RWPE1 (cell line): ENCODE measurements at regions not wholly inside any gene's neighbourhood (a gene's known extent, or its start where the extent isn't known, plus 50 kb on each side); places are given as distances from the start of the nearest gene placed in this dataset.

Experiments
- CTCF ChIA-PET: fragments of 350-600 bp; sonication (Branson Sonifier 250); formaldehyde crosslinking; extraction: SDS; loops from one replicate; lab custom pipeline; 2021; lab: Yijun Ruan, JAX
- POLR2A ChIA-PET: fragments of 400-600 bp; formaldehyde crosslinking; extraction: SDS; loops from one replicate; lab custom pipeline; 2020; ENCODE audit warnings: antibody characterized with exemption; ENCODE audit not compliant: low non-redundant PET; lab: Yijun Ruan, JAX
- DNase-seq: peaks from one replicate; pipeline ENCODE4 v3.0.0; 2012; ENCODE audit warnings: low spot score
- H3K27ac ChIP-seq: fragments of 450-650 bp; 2 replicates; pipeline ENCODE4 v1.5.1; 2017
- TF ChIP-seq, protein P1 (sequence below): fragments of 450-650 bp; conservative IDR thresholded peaks from 2 replicates; pipeline ENCODE4 v1.5.1; 2017; ENCODE audit warnings: low read depth, mild to moderate bottlenecking

DNA sequence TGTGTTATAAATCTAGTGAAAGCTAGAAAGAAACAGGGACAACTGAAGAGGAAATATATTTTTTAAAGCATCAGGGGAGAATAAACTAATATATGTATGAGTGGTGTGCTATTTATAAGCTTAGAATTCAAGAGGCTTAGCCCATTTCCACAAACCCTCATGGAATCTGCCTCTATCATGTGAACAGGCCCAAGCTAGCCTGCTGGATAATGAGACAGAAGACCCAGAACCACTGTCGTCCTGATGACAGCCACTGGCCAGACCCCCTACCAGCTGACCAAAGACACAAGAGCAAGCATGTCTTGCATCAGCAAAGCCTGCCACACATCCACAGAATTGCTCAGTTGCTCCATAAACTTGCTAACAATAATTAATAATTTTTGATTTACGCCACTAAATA, 382.3 kb upstream of the NXPH2 start:
- TF ChIP-seq, protein P1, sequence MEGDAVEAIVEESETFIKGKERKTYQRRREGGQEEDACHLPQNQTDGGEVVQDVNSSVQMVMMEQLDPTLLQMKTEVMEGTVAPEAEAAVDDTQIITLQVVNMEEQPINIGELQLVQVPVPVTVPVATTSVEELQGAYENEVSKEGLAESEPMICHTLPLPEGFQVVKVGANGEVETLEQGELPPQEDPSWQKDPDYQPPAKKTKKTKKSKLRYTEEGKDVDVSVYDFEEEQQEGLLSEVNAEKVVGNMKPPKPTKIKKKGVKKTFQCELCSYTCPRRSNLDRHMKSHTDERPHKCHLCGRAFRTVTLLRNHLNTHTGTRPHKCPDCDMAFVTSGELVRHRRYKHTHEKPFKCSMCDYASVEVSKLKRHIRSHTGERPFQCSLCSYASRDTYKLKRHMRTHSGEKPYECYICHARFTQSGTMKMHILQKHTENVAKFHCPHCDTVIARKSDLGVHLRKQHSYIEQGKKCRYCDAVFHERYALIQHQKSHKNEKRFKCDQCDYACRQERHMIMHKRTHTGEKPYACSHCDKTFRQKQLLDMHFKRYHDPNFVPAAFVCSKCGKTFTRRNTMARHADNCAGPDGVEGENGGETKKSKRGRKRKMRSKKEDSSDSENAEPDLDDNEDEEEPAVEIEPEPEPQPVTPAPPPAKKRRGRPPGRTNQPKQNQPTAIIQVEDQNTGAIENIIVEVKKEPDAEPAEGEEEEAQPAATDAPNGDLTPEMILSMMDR, result no peak
- ChIA-PET CTCF (no interaction called here), POLR2A (no interaction called here)
- H3K27ac ChIP-seq, result no peak overlapping the region
- no peak for DNase-seq

DNA sequence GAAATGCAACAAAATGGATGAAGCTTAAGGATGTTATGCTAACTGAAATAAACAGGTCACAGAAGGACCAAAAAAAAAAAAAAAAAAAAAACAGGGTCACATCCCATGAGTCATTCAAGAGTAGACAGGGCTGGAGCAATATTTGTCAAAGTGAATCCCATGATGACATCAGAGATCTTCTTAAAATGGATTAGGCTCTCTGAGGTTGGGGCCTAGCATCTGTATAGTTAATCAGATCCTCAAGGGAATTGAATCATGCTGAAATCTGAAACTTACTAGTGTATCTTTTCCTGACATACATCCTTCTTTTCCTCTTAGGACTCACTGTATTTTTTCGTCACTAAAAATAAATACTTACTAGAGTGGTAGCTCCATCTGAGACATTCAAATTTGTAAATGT, 380.6 kb upstream of the NXPH2 start:
- H3K27ac ChIP-seq, result no peak overlapping the region
- CTCF ChIA-PET, result no interaction called here
- POLR2A ChIA-PET, result no interaction called here
- TF ChIP-seq, protein P1, result no peak
- no peak for DNase-seq

GRCh38 chr2:139159177-139159576, 379.0 kb upstream of the NXPH2 start:
- TF ChIP-seq, protein P1, result no peak
- no peak for DNase-seq
- CTCF ChIA-PET, result interaction anchor here (0.6 kb wide), 1 partner anchor 1283 kb away, joined by 3 read pairs; no protein-coding TSS in a partner anchor
- POLR2A ChIA-PET, result no interaction called here
- H3K27ac ChIP-seq, result no peak overlapping the region

- no peak for DNase-seq
- ChIA-PET CTCF (no interaction called here), POLR2A (no interaction called here)
- no peak overlapping the region for H3K27ac ChIP-seq
- TF ChIP-seq, protein P1, result no peak
These were observed 376.5 kb upstream of the NXPH2 start for GRCh38 chr2:139156730-139157129.

DNA sequence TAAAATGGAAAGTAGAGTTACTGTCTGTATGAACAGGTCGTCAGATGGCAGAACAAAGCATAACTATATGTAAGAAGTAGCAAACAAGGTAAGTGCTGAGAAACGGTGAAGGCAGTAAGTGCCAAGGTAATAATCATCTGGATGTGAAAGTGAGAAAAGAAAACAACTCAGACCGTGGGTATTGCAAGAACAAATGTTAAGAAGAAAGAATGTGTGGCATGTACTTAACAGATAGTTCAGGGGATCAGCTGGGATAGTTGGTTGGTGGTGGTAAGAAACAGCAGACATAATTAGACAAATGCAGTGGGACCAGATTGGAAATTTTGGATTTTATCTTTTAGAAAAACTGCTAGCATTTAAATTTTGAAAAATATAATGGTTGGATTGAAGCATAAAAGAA, 375.8 kb upstream of the NXPH2 start:
- no peak overlapping the region for H3K27ac ChIP-seq
- DNase-seq, result no peak
- TF ChIP-seq, protein P1, result no peak
- ChIA-PET POLR2A (interaction anchor here (0.6 kb wide), 1 partner anchor 12 kb away, joined by 5 read pairs; no protein-coding TSS in a partner anchor), CTCF (no interaction called here)

DNA sequence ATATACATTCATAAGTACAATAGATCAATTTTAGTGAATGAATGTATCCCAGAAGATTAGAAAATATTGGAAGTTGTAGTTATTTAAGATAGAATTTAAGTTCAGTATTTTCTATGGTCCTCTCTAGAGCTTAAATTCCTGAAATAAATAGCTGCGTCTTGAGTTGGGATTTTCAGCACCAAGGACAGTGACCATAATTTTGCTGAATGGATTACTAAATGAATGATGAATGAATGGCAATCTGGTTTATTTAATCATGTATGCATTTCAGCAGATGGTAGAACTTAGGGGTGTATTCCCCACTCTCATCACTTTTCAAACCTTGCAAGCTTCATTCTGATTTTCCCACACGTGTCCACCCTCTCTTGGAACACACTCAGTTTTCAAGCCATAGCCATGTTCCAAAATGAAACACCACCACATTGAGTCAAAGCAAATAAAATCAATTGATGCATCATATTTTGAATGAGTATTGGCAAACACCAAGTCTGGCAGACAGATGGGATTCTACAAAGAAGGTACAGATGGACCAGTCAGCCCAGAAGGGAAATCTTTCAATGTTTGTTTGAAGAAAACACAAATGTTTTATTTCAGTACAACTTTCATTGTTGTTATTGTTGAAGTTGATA, 362.2 kb upstream of the NXPH2 start:
- TF ChIP-seq, protein P1, result no peak
- DNase-seq, result peak; percentile 35
- ChIA-PET CTCF (no interaction called here), POLR2A (no interaction called here)
- H3K27ac ChIP-seq, result no peak overlapping the region

GRCh38 chr2:139124271-139124670, 344.1 kb upstream of the NXPH2 start:
- DNase-seq, result no peak
- CTCF ChIA-PET, result no interaction called here
- TF ChIP-seq, protein P1, result no peak
- H3K27ac ChIP-seq, result no peak overlapping the region
- POLR2A ChIA-PET, result no interaction called here
